ENCODE measurements at regions not wholly inside any gene's neighbourhood (a gene's known extent, or its start where the extent isn't known, plus 50 kb on each side); places are given as distances from the start of the nearest gene placed in this dataset.
A peak's percentile ranks its signal among the peaks of the same experiment; 100 is the strongest.

GRCh38 chr3:38994251-38994650 is 57.5 kb downstream of the SCN11A start:
- POLR2A ChIA-PET (ENCODE audit: unreplicated experiment) = no interaction called here
- H3F3A ChIP-seq (ENCODE audit: low read length, unreplicated experiment) = no peaks in the 10 kb centered on the region
- intact Hi-C loops (cut with micrococcal nuclease) = no loop called here
- ATAC-seq (no peak), DNase-seq (no peak)
- H3K4me2 ChIP-seq (ENCODE audit: low read length) = no peak overlapping the region
- CTCF ChIA-PET = no interaction called here
- peaks cover 16% of the 10 kb centered on the region for H3K4me1 ChIP-seq (ENCODE audit: insufficient read depth, low read length)
- H3K79me2 ChIP-seq (ENCODE audit: low read length) = no peaks in the 10 kb centered on the region
- H3K27me3 ChIP-seq (ENCODE audit: low read length) = no peaks in the 10 kb centered on the region
- no peak overlapping the region for H3K9ac ChIP-seq (ENCODE audit: low read length)
- no peaks in the 10 kb centered on the region for H3K9me3 ChIP-seq (ENCODE audit: low read length)
- TF ChIP-seq EZH2phosphoT487 (IDR thresholded peaks at IDR 0.05; ENCODE audit: borderline replicate concordance, low read length) (no peak), EZH2 (IDR thresholded peaks at IDR 0.05; ENCODE audit: low read length, unreplicated experiment) (no peak), CTCF (conservative IDR thresholded peaks at IDR 0.05; ENCODE audit: low read depth, low read length) (no peak)
- H2AFZ ChIP-seq (ENCODE audit: low read length) = no peak overlapping the region
- no peaks in the 10 kb centered on the region for H4K20me1 ChIP-seq (ENCODE audit: low read length)
- BruUV-seq (replicated peaks) = no TSS peak
- H3K36me3 ChIP-seq (ENCODE audit: low read depth, low read length) = no peaks in the 10 kb centered on the region
- H3K4me3 ChIP-seq (ENCODE audit: low read length) = no peak overlapping the region
- no peak overlapping the region for H3K27ac ChIP-seq (ENCODE audit: low read length)
- H3K9me2 ChIP-seq (replicated peaks; ENCODE audit: low read length) = no peaks in the 10 kb centered on the region

GRCh38 chr3:38992117-38992760 is 59.5 kb downstream of the SCN11A start:
- CTCF ChIA-PET = interaction anchor here (0.6 to 0.7 kb wide), 2 partner anchors 33 to 224 kb away, joined by 3 to 6 read pairs; no protein-coding TSS in a partner anchor
- Histone ChIP-seq H3K79me2 (ENCODE audit: low read length) (no peaks in the 10 kb centered on the region), H3K4me3 (ENCODE audit: low read length) (no peak overlapping the region), H3K4me1 (ENCODE audit: insufficient read depth, low read length) (peaks cover 22% of the 10 kb centered on the region), H3F3A (ENCODE audit: low read length, unreplicated experiment) (no peaks in the 10 kb centered on the region), H4K20me1 (ENCODE audit: low read length) (no peaks in the 10 kb centered on the region), H3K9me3 (ENCODE audit: low read length) (no peaks in the 10 kb centered on the region), H3K27ac (ENCODE audit: low read length) (peak overlapping the region; percentile 43), H3K9ac (ENCODE audit: low read length) (no peak overlapping the region), H3K4me2 (ENCODE audit: low read length) (peak overlapping the region; percentile 46; the same call in 1 of the 2 replicates), H3K9me2 (replicated peaks; ENCODE audit: low read length) (no peaks in the 10 kb centered on the region), H3K27me3 (ENCODE audit: low read length) (no peaks in the 10 kb centered on the region), H2AFZ (ENCODE audit: low read length) (no peak overlapping the region), H3K36me3 (ENCODE audit: low read depth, low read length) (no peaks in the 10 kb centered on the region)
- peak; percentile 85 for DNase-seq
- POLR2A ChIA-PET (ENCODE audit: unreplicated experiment) = no interaction called here
- BruUV-seq (replicated peaks) = no TSS peak
- intact Hi-C loops (cut with micrococcal nuclease) = no loop called here
- TF ChIP-seq CTCF (conservative IDR thresholded peaks at IDR 0.05; ENCODE audit: low read depth, low read length) (0 out of 2 replicates have a peak, but pooled peaks have one; percentile 24), EZH2 (IDR thresholded peaks at IDR 0.05; ENCODE audit: low read length, unreplicated experiment) (no peak)
- peak; percentile 94 for ATAC-seq

GRCh38 chr3:38990621-38991020 is 61.1 kb downstream of the SCN11A start:
- intact Hi-C loops (cut with micrococcal nuclease) = no loop called here
- no peaks in the 10 kb centered on the region for H4K20me1 ChIP-seq (ENCODE audit: low read length)
- H3F3A ChIP-seq (ENCODE audit: low read length, unreplicated experiment) = no peaks in the 10 kb centered on the region
- POLR2A ChIA-PET (ENCODE audit: unreplicated experiment) = no interaction called here
- no peak overlapping the region for H3K4me2 ChIP-seq (ENCODE audit: low read length)
- TF ChIP-seq CTCF (conservative IDR thresholded peaks at IDR 0.05; ENCODE audit: low read depth, low read length) (no peak), EZH2phosphoT487 (IDR thresholded peaks at IDR 0.05; ENCODE audit: borderline replicate concordance, low read length) (no peak), EZH2 (IDR thresholded peaks at IDR 0.05; ENCODE audit: low read length, unreplicated experiment) (no peak)
- H3K9me3 ChIP-seq (ENCODE audit: low read length) = no peaks in the 10 kb centered on the region
- DNase-seq (no peak), ATAC-seq (no peak)
- peaks cover 36% of the 10 kb centered on the region for H3K4me1 ChIP-seq (ENCODE audit: insufficient read depth, low read length)
- H3K9me2 ChIP-seq (replicated peaks; ENCODE audit: low read length) = no peaks in the 10 kb centered on the region
- no peak overlapping the region for H2AFZ ChIP-seq (ENCODE audit: low read length)
- no TSS peak for BruUV-seq (replicated peaks)
- no peak overlapping the region for H3K9ac ChIP-seq (ENCODE audit: low read length)
- no peaks in the 10 kb centered on the region for H3K79me2 ChIP-seq (ENCODE audit: low read length)
- no peaks in the 10 kb centered on the region for H3K36me3 ChIP-seq (ENCODE audit: low read depth, low read length)
- CTCF ChIA-PET = no interaction called here
- H3K27me3 ChIP-seq (ENCODE audit: low read length) = no peaks in the 10 kb centered on the region
- H3K27ac ChIP-seq (ENCODE audit: low read length) = no peak overlapping the region
- H3K4me3 ChIP-seq (ENCODE audit: low read length) = no peak overlapping the region

Measured in PC-3 (cell line).